ENCODE measurements at regions not wholly inside any gene's neighbourhood (a gene's known extent, or its start where the extent isn't known, plus 50 kb on each side); places are given as distances from the start of the nearest gene placed in this dataset.

- no peak for TF ChIP-seq POLR2A (IDR thresholded peaks at IDR 0.05)
- no peak for TF ChIP-seq CTCF (IDR thresholded peaks at IDR 0.05)
- TF ChIP-seq EP300 (IDR thresholded peaks at IDR 0.05): no peak
Measured at GRCh38 chr4:55762819-55763218, 56.8 kb upstream of the EXOC1L start.

All from ovary (tissue), 3 donors.